Activated CD4-positive, alpha-beta T cell treated with anti-CD3 and anti-CD28 coated beads, Interleukin-2, amount 50 U/mL, for 16 hours (primary cell): ENCODE measurements at regions not wholly inside any gene's neighbourhood (a gene's known extent, or its start where the extent isn't known, plus 50 kb on each side); places are given as distances from the start of the nearest gene placed in this dataset.

Experiments
- DNase-seq: peaks from one replicate; pipeline ENCODE4 v3.0.0-alpha.2; 2020

DNA sequence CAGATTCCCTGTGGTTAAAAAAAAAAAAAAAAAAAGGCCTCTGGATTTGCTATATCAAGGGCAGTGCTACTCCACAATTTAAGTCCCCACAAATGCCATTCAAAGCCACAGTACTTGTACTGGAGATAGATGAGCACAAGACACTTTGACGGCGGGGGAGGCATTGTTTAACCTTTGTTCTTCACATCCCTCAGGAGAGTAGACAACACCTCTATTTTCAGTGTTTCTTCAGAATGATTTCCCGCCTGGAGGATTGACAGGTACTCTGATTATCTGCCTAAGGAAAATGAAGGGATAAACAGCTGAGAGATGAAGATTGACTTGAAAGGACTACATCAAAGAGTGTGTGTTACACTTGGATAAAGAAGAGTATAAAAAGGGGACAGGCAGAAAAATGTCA is 58.7 kb downstream of the OTOL1 start:
- DNase-seq = no peak

GRCh38 chr3:161556533-161556932 is 59.9 kb downstream of the OTOL1 start:
- no peak for DNase-seq

DNA sequence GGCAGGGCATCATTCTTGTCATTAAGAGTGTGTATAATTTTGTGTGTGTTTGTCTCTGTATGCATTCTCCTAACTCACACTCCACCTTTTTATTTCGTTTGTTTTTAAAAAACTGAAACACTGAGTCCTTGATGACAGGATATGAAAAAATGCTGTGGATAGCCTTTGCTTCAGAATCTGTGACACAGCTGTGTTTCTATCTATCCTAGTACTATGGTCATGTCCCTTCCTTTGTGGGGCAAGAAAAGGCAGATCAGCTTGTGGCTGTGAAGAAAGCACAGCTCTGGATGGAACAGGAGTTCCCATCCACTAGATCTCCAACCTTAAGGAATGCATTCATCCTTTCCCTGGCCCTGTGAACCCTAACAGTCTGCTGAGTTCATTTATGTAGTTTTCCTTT is 60.3 kb downstream of the OTOL1 start:
- no peak for DNase-seq

- DNase-seq = no peak
Measured at GRCh38 chr3:161557445-161558150, 61.0 kb downstream of the OTOL1 start.

DNA sequence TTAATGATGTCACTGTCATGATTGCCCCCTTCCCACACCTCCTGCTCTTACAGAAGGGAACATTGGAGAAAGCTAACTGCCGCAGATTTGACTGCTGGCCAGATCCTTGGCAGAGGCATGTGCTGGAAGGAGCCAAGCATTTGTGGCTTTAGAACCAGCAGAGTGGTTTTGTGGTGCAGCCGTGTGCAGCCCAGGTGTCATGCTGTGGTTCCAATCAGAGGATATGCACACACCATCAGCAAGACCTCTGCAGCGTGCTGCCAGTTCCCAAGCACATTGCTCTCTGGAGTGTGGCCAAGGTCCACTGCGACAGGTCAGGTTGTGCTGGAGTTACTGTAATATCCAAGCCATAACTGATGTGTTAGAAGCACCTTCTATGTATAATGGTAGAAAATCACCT is 61.6 kb downstream of the OTOL1 start:
- DNase-seq = no peak

GRCh38 chr3:161559177-161559998 is 62.8 kb downstream of the OTOL1 start:
- peak; percentile 20 for DNase-seq

DNA sequence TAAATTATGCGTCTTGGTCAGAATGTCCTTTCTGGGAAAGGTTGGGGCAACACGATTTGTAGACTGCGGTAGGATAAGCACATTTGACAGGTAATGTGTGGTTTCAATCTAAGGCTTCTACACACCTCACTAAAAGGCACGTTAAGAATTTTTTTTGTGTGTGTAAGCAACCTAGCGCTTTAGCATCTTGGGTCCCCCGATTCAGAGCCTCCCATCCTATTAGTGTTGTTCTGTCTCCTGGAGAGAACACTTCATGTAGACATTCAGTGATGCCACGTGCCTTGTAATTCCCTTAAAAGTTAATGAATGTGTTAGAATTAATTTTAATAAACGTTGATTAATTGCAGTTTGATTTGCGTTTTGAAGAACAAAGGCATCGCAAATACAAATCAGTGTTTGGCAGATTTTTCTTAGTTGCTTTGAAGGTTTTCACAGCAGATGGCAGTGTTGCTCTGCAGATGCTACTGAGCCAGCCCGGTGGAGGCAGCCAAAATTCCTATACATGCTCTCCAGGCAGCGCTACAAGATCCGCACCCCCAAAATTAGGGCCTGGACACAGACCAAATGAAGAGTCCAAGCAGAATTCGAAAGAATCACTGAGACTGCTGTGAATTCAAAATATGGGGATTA is 63.5 kb downstream of the OTOL1 start:
- peak; percentile 14 for DNase-seq

- DNase-seq = no peak
Measured at GRCh38 chr3:161567577-161568361, 71.2 kb downstream of the OTOL1 start.

GRCh38 chr3:161568671-161569070 is 72.1 kb downstream of the OTOL1 start:
- no peak for DNase-seq

DNA sequence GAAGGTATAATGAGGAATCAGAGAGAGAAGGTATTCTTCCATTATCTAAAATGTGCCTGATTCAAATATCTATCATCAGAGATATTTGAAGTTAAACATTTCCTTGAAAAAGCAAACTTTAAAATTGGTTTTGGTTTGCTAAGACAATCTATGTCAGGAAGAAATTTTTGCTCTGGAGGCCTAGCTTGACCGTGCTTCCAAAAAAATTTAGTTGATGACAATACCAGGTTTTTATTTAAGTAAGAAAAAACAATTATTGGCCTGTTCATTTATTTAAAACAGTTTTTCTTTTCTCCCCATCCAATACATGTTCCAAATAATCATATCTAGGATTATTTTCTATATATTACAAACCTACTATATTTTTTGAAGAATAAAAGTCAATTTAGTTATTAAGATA is 75.3 kb downstream of the OTOL1 start:
- DNase-seq = no peak

DNA sequence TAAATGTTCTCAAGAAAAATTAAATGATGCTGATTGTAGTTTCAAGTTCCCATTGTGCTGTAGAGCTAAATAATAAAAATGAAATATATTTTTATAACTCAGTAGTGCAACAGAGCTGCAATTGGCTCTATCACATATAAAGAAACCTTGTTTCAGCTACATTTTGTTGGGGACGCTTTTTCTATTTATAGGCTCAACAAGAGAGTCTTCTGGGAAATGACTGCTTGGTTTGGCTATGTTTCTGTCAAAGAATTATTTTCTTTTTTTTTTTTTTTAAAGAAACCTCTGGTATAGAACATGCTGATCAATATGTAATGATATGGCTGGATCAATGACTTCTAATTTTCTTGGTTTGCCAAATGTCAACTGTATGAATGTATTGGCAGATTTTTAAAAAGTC is 76.5 kb downstream of the OTOL1 start:
- no peak for DNase-seq

GRCh38 chr3:161575901-161576300 is 79.3 kb downstream of the OTOL1 start:
- DNase-seq = no peak

- DNase-seq = no peak
Measured at GRCh38 chr3:161576311-161576710, 79.7 kb downstream of the OTOL1 start.

- DNase-seq = no peak
Measured at GRCh38 chr3:161576714-161577510, 80.3 kb downstream of the OTOL1 start.

GRCh38 chr3:161577662-161578061 is 81.1 kb downstream of the OTOL1 start:
- DNase-seq = no peak

DNA sequence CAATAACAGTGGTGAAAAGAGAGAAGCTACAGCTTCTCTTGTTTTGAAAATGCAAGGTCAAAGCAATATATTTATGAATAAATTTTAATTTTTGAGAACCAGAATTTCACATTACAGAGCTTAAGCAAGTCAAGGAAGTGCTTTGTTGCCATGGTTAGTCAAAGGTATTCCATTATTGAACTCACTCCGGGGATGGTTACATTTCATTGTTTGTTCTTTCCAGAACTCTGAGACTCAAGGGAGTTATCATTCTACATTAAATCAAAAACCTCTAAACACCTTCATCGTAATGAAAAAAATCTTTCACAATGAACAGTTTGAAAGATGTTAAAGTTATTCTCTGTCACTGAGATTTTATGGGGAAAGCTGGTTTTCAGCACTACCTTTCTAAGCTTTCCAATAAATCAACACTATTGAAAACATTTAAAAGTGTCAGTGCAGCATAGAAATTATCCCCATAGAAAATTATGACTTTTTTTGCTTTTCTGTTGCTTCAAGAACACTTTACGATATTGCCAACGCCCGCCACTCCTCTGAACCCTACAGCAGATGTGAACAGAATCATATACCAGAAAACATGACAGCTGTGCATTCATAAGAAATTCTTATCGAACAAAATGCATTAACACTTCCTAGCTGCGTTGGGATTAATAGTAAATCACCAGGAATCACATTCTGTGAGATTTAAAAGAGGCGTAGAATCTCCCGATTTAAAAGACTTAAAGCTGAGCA is 83.0 kb downstream of the OTOL1 start:
- no peak for DNase-seq

DNA sequence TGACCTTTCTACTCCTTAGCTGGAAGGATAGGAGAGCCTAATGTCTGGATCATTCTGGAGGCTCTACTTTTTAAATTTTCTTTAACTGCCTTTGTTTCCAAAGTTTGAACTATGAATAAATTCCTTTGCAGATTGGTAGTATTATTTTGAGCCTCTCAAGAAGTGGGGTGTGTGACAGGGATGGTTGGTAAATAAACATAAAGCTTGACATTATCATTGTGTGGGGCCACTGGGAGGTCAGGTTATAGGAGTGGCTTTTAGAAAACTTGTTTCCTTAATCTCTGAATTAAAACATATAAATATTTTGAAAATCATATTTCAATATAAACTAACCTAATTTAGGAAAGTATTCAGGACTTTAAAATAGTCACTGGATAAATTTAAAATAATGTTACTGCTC is 89.3 kb downstream of the OTOL1 start:
- DNase-seq = no peak

GRCh38 chr3:161586556-161587235 is 90.1 kb downstream of the OTOL1 start:
- no peak for DNase-seq

GRCh38 chr3:161598639-161599038 is 102.0 kb downstream of the OTOL1 start:
- no peak for DNase-seq

- no peak for DNase-seq
Measured at GRCh38 chr3:161599697-161600096, 103.1 kb downstream of the OTOL1 start.

DNA sequence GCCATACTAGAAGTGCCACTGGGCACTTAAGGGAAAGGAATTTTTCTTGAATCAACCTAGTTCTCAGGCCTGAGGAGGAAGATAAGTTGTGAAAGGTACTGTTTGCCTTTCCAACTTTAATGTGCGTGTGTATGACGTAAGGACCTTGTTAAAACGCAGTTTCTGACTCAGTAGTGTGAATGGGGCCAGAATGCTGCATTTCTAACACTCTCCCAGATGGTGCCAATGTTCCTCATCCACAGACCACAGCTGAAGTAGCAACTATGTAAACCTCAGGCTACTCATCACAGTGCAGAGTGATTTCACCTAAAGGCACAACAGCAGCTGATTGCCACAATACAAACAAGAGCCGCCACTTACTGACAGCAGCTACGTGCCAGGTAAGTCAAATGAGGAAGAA is 103.6 kb downstream of the OTOL1 start:
- DNase-seq = no peak
